ENCODE measurements at regions not wholly inside any gene's neighbourhood (a gene's known extent, or its start where the extent isn't known, plus 50 kb on each side); places are given as distances from the start of the nearest gene placed in this dataset.

GRCh38 chr2:21727101-21727500 is 603.3 kb downstream of the TDRD15 start:
- ChIA-PET CTCF (no interaction called here), POLR2A (no interaction called here)
- 12% methylated on average over 4 of the region's 4 CpGs for WGBS (ENCODE audit: missing lambda C conversion rate)
- no peak for DNase-seq (ENCODE audit: low read depth in 1 of 2, low spot score in 1 of 2)
- Histone ChIP-seq H3K9me3 (peaks cover 4% of the 10 kb centered on the region; the same call in 2 of the 3 replicates), H3K4me2 (no peak overlapping the region), H3K27ac (no peak overlapping the region), H3K4me1 (no peaks in the 10 kb centered on the region), H3K4me3 (no peak overlapping the region)
- FAIRE-seq = no peak
- TF ChIP-seq RFX5 (IDR thresholded peaks at IDR 0.05) (no peak), EP300 (IDR thresholded peaks at IDR 0.05) (no peak)
- no peak for ATAC-seq

- no peaks in the 10 kb centered on the region; the same call in 1 of the 3 replicates for H3K9me3 ChIP-seq
- H3K4me3 ChIP-seq = no peak overlapping the region
- DNase-seq (ENCODE audit: low read depth in 1 of 2, low spot score in 1 of 2) (no peak), ATAC-seq (no peak), FAIRE-seq (no peak)
- WGBS (ENCODE audit: missing lambda C conversion rate) = 22% methylated on average over 2 of the region's 2 CpGs
- no peak overlapping the region for H3K27ac ChIP-seq
- no peaks in the 10 kb centered on the region for H3K4me1 ChIP-seq
- H3K4me2 ChIP-seq = no peak overlapping the region
- TF ChIP-seq ATOH8 (CRISPR knock-in tag; IDR thresholded peaks at IDR 0.05; ENCODE audit: low read depth) (no peak), PHF8 (IDR thresholded peaks at IDR 0.05; ENCODE audit: borderline replicate concordance, low read depth) (no peak), TP53 (CRISPR knock-in tag; IDR thresholded peaks at IDR 0.05) (no peak), NR3C1 (IDR thresholded peaks at IDR 0.05) (no peak), CEBPB (IDR thresholded peaks at IDR 0.05) (no peak)
- ChIA-PET CTCF (no interaction called here), POLR2A (no interaction called here)
Observed at GRCh38 chr2:21728133-21728532, 604.4 kb downstream of the TDRD15 start.

- no peak overlapping the region for H3K27ac ChIP-seq
- ATAC-seq (no peak), FAIRE-seq (no peak), DNase-seq (ENCODE audit: low read depth in 1 of 2, low spot score in 1 of 2) (no peak)
- TF ChIP-seq MAZ (IDR thresholded peaks at IDR 0.05; ENCODE audit: borderline replicate concordance, low read depth, low read length) (no peak), REST (IDR thresholded peaks at IDR 0.05) (no peak), POLR2AphosphoS2 (conservative IDR thresholded peaks at IDR 0.05; ENCODE audit: low read length) (no peak), CBX8 (IDR thresholded peaks at IDR 0.05) (no peak), MAX (IDR thresholded peaks at IDR 0.05) (no peak), ZC3H11A (IDR thresholded peaks at IDR 0.05) (no peak), JUNB (IDR thresholded peaks at IDR 0.05) (no peak), FOSB (CRISPR knock-in tag; IDR thresholded peaks at IDR 0.05) (no peak), MYC (IDR thresholded peaks at IDR 0.05; ENCODE audit: borderline replicate concordance, low read length) (no peak), GATA3 (IDR thresholded peaks at IDR 0.05; ENCODE audit: borderline replicate concordance) (no peak), EHF (CRISPR knock-in tag; IDR thresholded peaks at IDR 0.05) (no peak), JUN (IDR thresholded peaks at IDR 0.05) (no peak), BHLHE40 (IDR thresholded peaks at IDR 0.05; ENCODE audit: low read depth, low read length) (no peak)
- 3% methylated on average over 3 of the region's 3 CpGs for WGBS (ENCODE audit: missing lambda C conversion rate)
- ChIA-PET POLR2A (no interaction called here), CTCF (interaction anchor here (1.7 kb wide), 1 partner anchor 42 kb away, joined by 3 read pairs; no protein-coding TSS in a partner anchor)
- no peak overlapping the region for H3K4me2 ChIP-seq
- H3K9me3 ChIP-seq = no peaks in the 10 kb centered on the region; the same call in 1 of the 3 replicates
- no peak overlapping the region for H3K4me3 ChIP-seq
- no peaks in the 10 kb centered on the region for H3K4me1 ChIP-seq
Observed at GRCh38 chr2:21730141-21730540, 606.4 kb downstream of the TDRD15 start.
